ENCODE measurements at regions not wholly inside any gene's neighbourhood (a gene's known extent, or its start where the extent isn't known, plus 50 kb on each side); places are given as distances from the start of the nearest gene placed in this dataset.
"Not testable (repeated sequence)": the region's sequence is repeated elsewhere in the genome, so short reads cannot be mapped to it uniquely, and the experiment has no call there.

- no peak for TF ChIP-seq CTCF (IDR thresholded peaks at IDR 0.05)
- Mint-ChIP-seq H3K4me1 (ENCODE audit: low read depth) (no peaks in the 10 kb centered on the region), H3K27me3 (ENCODE audit: low read depth) (no peaks in the 10 kb centered on the region), H3K36me3 (ENCODE audit: low read depth) (no peaks in the 10 kb centered on the region), H3K27ac (ENCODE audit: unreplicated experiment) (no peak overlapping the region), H3K9me3 (ENCODE audit: low read depth) (peaks cover 4% of the 10 kb centered on the region), H3K4me3 (ENCODE audit: unreplicated experiment) (no peak overlapping the region)
- DNase-seq (ENCODE audit: low spot score): no peak
Observed at GRCh38 chr12:72974954-72975555, 702.9 kb downstream of the TRHDE start.

GRCh38 chr12:72978999-72979398 is 706.8 kb downstream of the TRHDE start:
- TF ChIP-seq CTCF (IDR thresholded peaks at IDR 0.05): no peak
- Mint-ChIP-seq H3K9me3 (ENCODE audit: low read depth) (peaks cover 4% of the 10 kb centered on the region), H3K36me3 (ENCODE audit: low read depth) (no peaks in the 10 kb centered on the region), H3K27ac (ENCODE audit: unreplicated experiment) (no peak overlapping the region), H3K27me3 (ENCODE audit: low read depth) (no peaks in the 10 kb centered on the region), H3K4me1 (ENCODE audit: low read depth) (no peaks in the 10 kb centered on the region), H3K4me3 (ENCODE audit: unreplicated experiment) (no peak overlapping the region)
- DNase-seq (ENCODE audit: low spot score): no peak

- Mint-ChIP-seq H3K4me3 (ENCODE audit: unreplicated experiment) (no peak overlapping the region), H3K4me1 (ENCODE audit: low read depth) (peaks cover under 1% of the 10 kb centered on the region), H3K27ac (ENCODE audit: unreplicated experiment) (no peak overlapping the region), H3K9me3 (ENCODE audit: low read depth) (no peaks in the 10 kb centered on the region), H3K36me3 (ENCODE audit: low read depth) (no peaks in the 10 kb centered on the region), H3K27me3 (ENCODE audit: low read depth) (no peaks in the 10 kb centered on the region)
- TF ChIP-seq CTCF (IDR thresholded peaks at IDR 0.05): no peak
- no peak for DNase-seq (ENCODE audit: low spot score)
Observed at GRCh38 chr12:72982356-72982755, 710.2 kb downstream of the TRHDE start.

- TF ChIP-seq CTCF (IDR thresholded peaks at IDR 0.05): no peak
- H3K9me3 Mint-ChIP-seq (ENCODE audit: low read depth): no peaks in the 10 kb centered on the region
- H3K4me3 Mint-ChIP-seq (ENCODE audit: unreplicated experiment): no peak overlapping the region
- H3K27me3 Mint-ChIP-seq (ENCODE audit: low read depth): peaks cover 2% of the 10 kb centered on the region
- no peaks in the 10 kb centered on the region for H3K36me3 Mint-ChIP-seq (ENCODE audit: low read depth)
- H3K27ac Mint-ChIP-seq (ENCODE audit: unreplicated experiment): no peak overlapping the region
- peaks cover 3% of the 10 kb centered on the region for H3K4me1 Mint-ChIP-seq (ENCODE audit: low read depth)
- DNase-seq (ENCODE audit: low spot score): no peak
Observed at GRCh38 chr12:72986963-72987362, 714.8 kb downstream of the TRHDE start.

- no peak for DNase-seq (ENCODE audit: low spot score)
- H3K27ac Mint-ChIP-seq (ENCODE audit: unreplicated experiment): no peak overlapping the region
- H3K9me3 Mint-ChIP-seq (ENCODE audit: low read depth): no peaks in the 10 kb centered on the region
- no peaks in the 10 kb centered on the region for H3K36me3 Mint-ChIP-seq (ENCODE audit: low read depth)
- H3K27me3 Mint-ChIP-seq (ENCODE audit: low read depth): peaks cover 2% of the 10 kb centered on the region
- no peak for TF ChIP-seq CTCF (IDR thresholded peaks at IDR 0.05)
- H3K4me1 Mint-ChIP-seq (ENCODE audit: low read depth): peaks cover 3% of the 10 kb centered on the region
- H3K4me3 Mint-ChIP-seq (ENCODE audit: unreplicated experiment): no peak overlapping the region
Observed at GRCh38 chr12:72989458-72989947, 717.3 kb downstream of the TRHDE start.

GRCh38 chr12:72995029-72995428 is 722.9 kb downstream of the TRHDE start:
- not testable (repeated sequence) for H3K9me3 Mint-ChIP-seq (ENCODE audit: low read depth); DNase-seq (ENCODE audit: low spot score); H3K4me1 Mint-ChIP-seq (ENCODE audit: low read depth); H3K27me3 Mint-ChIP-seq (ENCODE audit: low read depth); H3K4me3 Mint-ChIP-seq (ENCODE audit: unreplicated experiment); H3K36me3 Mint-ChIP-seq (ENCODE audit: low read depth); H3K27ac Mint-ChIP-seq (ENCODE audit: unreplicated experiment)

All from chondrocyte (in vitro differentiated cells).